ENCODE measurements at regions not wholly inside any gene's neighbourhood (a gene's known extent, or its start where the extent isn't known, plus 50 kb on each side); places are given as distances from the start of the nearest gene placed in this dataset.

DNA sequence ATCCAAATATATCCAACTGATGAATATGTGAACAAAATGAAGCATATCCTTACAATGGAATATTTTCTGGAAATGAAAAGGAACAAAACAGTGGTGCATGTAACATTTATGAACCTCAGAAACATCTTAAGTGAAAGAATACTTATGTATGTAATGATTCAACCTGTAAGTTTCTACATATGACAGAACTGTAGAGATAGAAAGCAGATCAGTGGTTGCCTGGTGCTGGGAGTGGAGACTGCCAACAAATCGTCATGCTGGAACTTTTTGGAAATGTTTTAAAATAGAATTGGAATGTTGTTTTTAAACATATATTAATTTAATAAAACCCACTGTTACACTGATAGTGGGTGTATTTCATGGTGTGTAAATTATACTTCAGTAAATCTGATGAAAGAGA is 667.5 kb downstream of the RAPGEF2 start:
- Histone ChIP-seq H3K27me3 (ENCODE audit: low read depth) (no peaks in the 10 kb centered on the region), H3K4me1 (no peaks in the 10 kb centered on the region), H3K27ac (replicated peaks) (no peak overlapping the region), H3K9me3 (replicated peaks) (peaks cover 3% of the 10 kb centered on the region), H3K4me3 (no peak overlapping the region), H3K36me3 (no peaks in the 10 kb centered on the region)
- intact Hi-C loops (cut with micrococcal nuclease), result no loop called here
- TF ChIP-seq, protein P1, sequence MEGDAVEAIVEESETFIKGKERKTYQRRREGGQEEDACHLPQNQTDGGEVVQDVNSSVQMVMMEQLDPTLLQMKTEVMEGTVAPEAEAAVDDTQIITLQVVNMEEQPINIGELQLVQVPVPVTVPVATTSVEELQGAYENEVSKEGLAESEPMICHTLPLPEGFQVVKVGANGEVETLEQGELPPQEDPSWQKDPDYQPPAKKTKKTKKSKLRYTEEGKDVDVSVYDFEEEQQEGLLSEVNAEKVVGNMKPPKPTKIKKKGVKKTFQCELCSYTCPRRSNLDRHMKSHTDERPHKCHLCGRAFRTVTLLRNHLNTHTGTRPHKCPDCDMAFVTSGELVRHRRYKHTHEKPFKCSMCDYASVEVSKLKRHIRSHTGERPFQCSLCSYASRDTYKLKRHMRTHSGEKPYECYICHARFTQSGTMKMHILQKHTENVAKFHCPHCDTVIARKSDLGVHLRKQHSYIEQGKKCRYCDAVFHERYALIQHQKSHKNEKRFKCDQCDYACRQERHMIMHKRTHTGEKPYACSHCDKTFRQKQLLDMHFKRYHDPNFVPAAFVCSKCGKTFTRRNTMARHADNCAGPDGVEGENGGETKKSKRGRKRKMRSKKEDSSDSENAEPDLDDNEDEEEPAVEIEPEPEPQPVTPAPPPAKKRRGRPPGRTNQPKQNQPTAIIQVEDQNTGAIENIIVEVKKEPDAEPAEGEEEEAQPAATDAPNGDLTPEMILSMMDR (IDR thresholded peaks at IDR 0.05; ENCODE audit: borderline replicate concordance), result no peak
- DNase-seq, result no peak

DNA sequence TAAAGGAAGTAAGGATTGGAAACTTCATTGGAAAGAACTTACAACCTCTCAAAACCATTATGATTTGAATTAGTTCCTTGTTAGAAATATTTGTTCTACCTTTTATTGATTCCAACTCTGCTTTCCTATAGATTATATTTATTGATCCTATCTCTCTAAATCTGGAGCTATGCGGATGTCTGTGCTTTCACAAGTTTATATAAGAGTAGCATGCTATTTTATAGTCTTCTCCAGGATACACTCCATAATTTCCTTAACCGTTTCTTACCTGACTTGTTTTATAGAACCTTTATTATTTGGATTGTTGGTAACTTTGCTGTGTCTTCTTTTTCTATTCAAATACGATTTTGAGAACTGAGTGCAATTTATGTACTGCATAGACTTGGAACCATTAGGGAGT is 668.1 kb downstream of the RAPGEF2 start:
- intact Hi-C loops (cut with micrococcal nuclease), result no loop called here
- no peak for DNase-seq
- TF ChIP-seq, protein P1 (IDR thresholded peaks at IDR 0.05; ENCODE audit: borderline replicate concordance), result no peak
- peaks cover 3% of the 10 kb centered on the region for H3K9me3 ChIP-seq (replicated peaks)
- H3K27me3 ChIP-seq (ENCODE audit: low read depth), result no peaks in the 10 kb centered on the region
- H3K36me3 ChIP-seq, result no peaks in the 10 kb centered on the region
- no peak overlapping the region for H3K4me3 ChIP-seq
- no peaks in the 10 kb centered on the region for H3K4me1 ChIP-seq
- no peak overlapping the region for H3K27ac ChIP-seq (replicated peaks)

DNA sequence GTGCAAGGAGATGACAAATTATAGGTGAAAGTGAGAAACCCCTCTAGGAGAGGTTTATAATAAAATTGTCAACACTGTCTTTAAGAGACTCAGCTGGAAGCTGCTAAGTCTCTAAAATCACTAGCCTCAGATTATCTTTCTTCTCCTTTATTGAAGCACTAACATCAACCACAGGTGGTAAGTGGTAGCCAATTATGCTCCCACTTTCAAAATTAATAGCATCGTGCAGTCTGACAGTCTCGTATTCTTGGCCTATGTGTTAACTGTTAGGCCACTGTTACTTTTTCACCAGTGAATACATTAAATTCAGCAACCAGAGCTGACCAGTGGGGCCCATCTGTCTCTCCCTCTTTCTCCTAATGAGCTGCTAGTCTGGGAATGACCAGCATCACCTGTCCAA is 674.1 kb downstream of the RAPGEF2 start:
- no peak overlapping the region for H3K4me3 ChIP-seq
- DNase-seq, result no peak
- H3K27me3 ChIP-seq (ENCODE audit: low read depth), result no peaks in the 10 kb centered on the region
- H3K4me1 ChIP-seq, result no peaks in the 10 kb centered on the region
- no peaks in the 10 kb centered on the region for H3K36me3 ChIP-seq
- TF ChIP-seq, protein P1 (IDR thresholded peaks at IDR 0.05; ENCODE audit: borderline replicate concordance), result no peak
- no peak overlapping the region for H3K27ac ChIP-seq (replicated peaks)
- intact Hi-C loops (cut with micrococcal nuclease), result no loop called here
- peaks cover 3% of the 10 kb centered on the region for H3K9me3 ChIP-seq (replicated peaks)

DNA sequence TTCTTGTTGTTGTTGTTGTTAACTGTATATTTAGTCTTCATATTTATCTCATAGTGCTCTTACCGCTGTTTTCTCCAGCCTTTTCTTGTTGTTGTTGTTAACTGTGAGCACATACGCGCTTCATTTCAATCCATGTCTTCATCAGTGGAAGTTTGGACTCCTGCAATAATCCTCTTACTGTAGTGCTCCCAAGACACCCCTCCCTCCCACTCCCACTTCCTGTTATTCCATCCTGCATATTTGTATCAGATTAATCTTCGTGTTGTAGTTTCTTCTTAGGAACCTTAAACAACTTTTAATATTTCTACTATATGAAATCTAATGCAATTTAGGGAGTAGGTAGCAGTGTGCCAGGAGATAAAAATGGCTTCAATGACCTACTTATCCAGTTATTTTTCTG is 674.8 kb downstream of the RAPGEF2 start:
- H3K27me3 ChIP-seq (ENCODE audit: low read depth), result no peaks in the 10 kb centered on the region
- H3K4me3 ChIP-seq, result no peak overlapping the region
- no peak overlapping the region for H3K27ac ChIP-seq (replicated peaks)
- H3K9me3 ChIP-seq (replicated peaks), result peaks cover 2% of the 10 kb centered on the region
- DNase-seq, result no peak
- intact Hi-C loops (cut with micrococcal nuclease), result no loop called here
- TF ChIP-seq, protein P1 (IDR thresholded peaks at IDR 0.05; ENCODE audit: borderline replicate concordance), result no peak
- H3K4me1 ChIP-seq, result no peaks in the 10 kb centered on the region
- H3K36me3 ChIP-seq, result no peaks in the 10 kb centered on the region

DNA sequence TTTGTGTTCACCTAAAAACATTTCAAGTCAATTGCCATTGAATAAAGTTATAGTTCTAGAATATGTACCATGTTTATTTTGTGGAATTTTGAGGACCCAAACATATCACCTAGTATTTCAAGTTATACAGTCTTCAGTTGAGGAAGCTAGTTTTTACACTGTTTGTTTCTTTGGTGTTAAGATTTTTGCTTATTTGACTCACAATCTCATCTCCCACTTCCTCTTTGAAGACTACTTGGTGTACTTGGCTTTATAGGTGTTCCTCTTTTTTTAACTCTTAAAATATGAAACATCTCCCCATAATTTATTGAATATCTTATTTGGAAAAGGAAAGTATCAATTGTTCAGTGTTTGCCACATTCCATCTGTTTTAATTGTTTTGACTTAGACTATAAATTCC is 675.4 kb downstream of the RAPGEF2 start:
- DNase-seq, result no peak
- TF ChIP-seq, protein P1 (IDR thresholded peaks at IDR 0.05; ENCODE audit: borderline replicate concordance), result no peak
- Histone ChIP-seq H3K4me3 (no peak overlapping the region), H3K27ac (replicated peaks) (no peak overlapping the region), H3K4me1 (no peaks in the 10 kb centered on the region), H3K9me3 (replicated peaks) (no peaks in the 10 kb centered on the region), H3K36me3 (no peaks in the 10 kb centered on the region), H3K27me3 (ENCODE audit: low read depth) (no peaks in the 10 kb centered on the region)
- intact Hi-C loops (cut with micrococcal nuclease), result no loop called here

DNA sequence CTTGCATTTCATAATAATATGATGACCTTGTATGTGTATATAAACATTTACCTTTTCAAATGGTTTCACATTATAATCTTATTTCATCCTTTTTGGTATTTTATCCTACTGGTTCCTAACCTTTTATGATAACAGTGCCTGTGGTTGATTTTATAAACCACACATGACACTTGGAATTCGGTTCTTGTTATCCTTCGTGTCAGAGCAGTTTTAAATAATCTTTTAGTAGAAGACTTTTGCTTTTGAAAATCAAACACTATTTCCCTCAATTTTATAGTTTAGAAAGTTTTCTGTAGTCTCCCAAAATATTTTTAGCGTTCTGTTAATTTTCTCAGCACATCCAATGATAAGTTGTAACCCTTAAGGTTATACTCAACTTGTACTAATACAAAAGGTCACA is 676.8 kb downstream of the RAPGEF2 start:
- intact Hi-C loops (cut with micrococcal nuclease), result no loop called here
- no peak for DNase-seq
- H3K27me3 ChIP-seq (ENCODE audit: low read depth), result no peaks in the 10 kb centered on the region
- TF ChIP-seq, protein P1 (IDR thresholded peaks at IDR 0.05; ENCODE audit: borderline replicate concordance), result no peak
- no peaks in the 10 kb centered on the region for H3K36me3 ChIP-seq
- no peaks in the 10 kb centered on the region for H3K9me3 ChIP-seq (replicated peaks)
- no peak overlapping the region for H3K27ac ChIP-seq (replicated peaks)
- H3K4me1 ChIP-seq, result no peaks in the 10 kb centered on the region
- H3K4me3 ChIP-seq, result no peak overlapping the region
